HepG2 (cell line): ENCODE measurements at regions not wholly inside any gene's neighbourhood (a gene's known extent, or its start where the extent isn't known, plus 50 kb on each side); places are given as distances from the start of the nearest gene placed in this dataset.

ENCODE experiments used
- CERS6 ChIP-seq: sonication (generic); formaldehyde crosslinking; IDR thresholded peaks from 2 replicates; pipeline ENCODE4 v1.5.0; 2020; ENCODE audit warnings: missing genetic modification reagents
- ERF ChIP-seq: IDR thresholded peaks from 2 replicates; pipeline ENCODE4 v1.6.1; 2018; ENCODE audit warnings: missing biosample characterization, missing genetic modification reagents
- FOXP1 ChIP-seq, 2 experiments: fragments of 450-650 bp in 1 of 2; IDR thresholded peaks; 2 replicates each; pipeline ENCODE4 v1.6.1; 2017 to 2018; ENCODE audit warnings: antibody characterized with exemption in 1 of 2
- HDAC2 ChIP-seq: sonication (generic); formaldehyde crosslinking; IDR thresholded peaks from 2 replicates; pipeline ENCODE4 v1.4.0; 2020; ENCODE audit warnings: missing genetic modification reagents
- HDAC6 ChIP-seq: fragments of 200-600 bp; sonication (generic); IDR thresholded peaks from 2 replicates; pipeline ENCODE4 v1.7.0; 2017; ENCODE audit warnings: mild to moderate bottlenecking, antibody characterized with exemption, low read length, low read depth
- HIC2 ChIP-seq: sonication (generic); formaldehyde crosslinking; IDR thresholded peaks from 2 replicates; pipeline ENCODE4 v1.9.0; 2022; ENCODE audit warnings: low read depth, missing genetic modification reagents
- HOXD1 ChIP-seq: sonication (generic); formaldehyde crosslinking; IDR thresholded peaks from 2 replicates; pipeline ENCODE4 v1.5.0; 2020; ENCODE audit warnings: missing genetic modification reagents
- MAFK ChIP-seq, 2 experiments: IDR thresholded peaks in 1 of 2; conservative IDR thresholded peaks in 1 of 2; 2 replicates each; pipeline ENCODE4 v1.6.1; 2011; ENCODE audit warnings: improper control_type of control experiment in 2 of 2, low read length in 2 of 2
- MED13 ChIP-seq: sonication (generic); formaldehyde crosslinking; IDR thresholded peaks from 2 replicates; pipeline ENCODE4 v1.5.0; 2020; ENCODE audit warnings: missing genetic modification reagents
- MEIS2 ChIP-seq: sonication (generic); formaldehyde crosslinking; IDR thresholded peaks from 2 replicates; pipeline ENCODE4 v1.9.0; 2021; ENCODE audit warnings: mild to moderate bottlenecking, missing genetic modification reagents
- PAX8 ChIP-seq: sonication (generic); formaldehyde crosslinking; IDR thresholded peaks from 2 replicates; pipeline ENCODE4 v1.8.0; 2022; ENCODE audit warnings: mild to moderate bottlenecking, missing genetic modification reagents, borderline replicate concordance
- RARG ChIP-seq: sonication (generic); formaldehyde crosslinking; IDR thresholded peaks from 2 replicates; pipeline ENCODE4 v1.4.0; 2020; ENCODE audit warnings: low read depth, mild to moderate bottlenecking, missing genetic modification reagents
- RBAK ChIP-seq: sonication (generic); formaldehyde crosslinking; IDR thresholded peaks from 2 replicates; pipeline ENCODE4 v1.5.1; 2020; ENCODE audit warnings: mild to moderate bottlenecking, missing genetic modification reagents
- RFX5 ChIP-seq: IDR thresholded peaks from 2 replicates; pipeline ENCODE4 v1.6.1; 2011; ENCODE audit warnings: low read depth, low read length, improper control_type of control experiment
- SALL2 ChIP-seq: sonication (generic); formaldehyde crosslinking; IDR thresholded peaks from 2 replicates; pipeline ENCODE4 v1.8.1; 2023; ENCODE audit warnings: mild to moderate bottlenecking, missing genetic modification reagents, inconsistent platforms
- TBX2 ChIP-seq: sonication (generic); formaldehyde crosslinking; IDR thresholded peaks from 2 replicates; pipeline ENCODE4 v1.5.0; 2020; ENCODE audit warnings: missing genetic modification reagents, mild to moderate bottlenecking, borderline replicate concordance
- TEAD3 ChIP-seq: optimal IDR thresholded peaks from 2 replicates; pipeline ENCODE3; 2016; ENCODE audit warnings: borderline replicate concordance
- TGIF2 ChIP-seq: IDR thresholded peaks from 2 replicates; pipeline ENCODE4 v1.6.1; 2016; ENCODE audit warnings: control low read depth, missing compliant biosample characterization
- THAP7 ChIP-seq: sonication (generic); formaldehyde crosslinking; IDR thresholded peaks from 2 replicates; pipeline ENCODE4 v1.8.1; 2023; ENCODE audit warnings: mild to moderate bottlenecking, missing genetic modification reagents
- YEATS4 ChIP-seq: sonication (generic); formaldehyde crosslinking; IDR thresholded peaks from 2 replicates; pipeline ENCODE4 v1.4.0; 2020; ENCODE audit warnings: missing genetic modification reagents, borderline replicate concordance
- ZBTB3 ChIP-seq: sonication (generic); formaldehyde crosslinking; IDR thresholded peaks from 2 replicates; pipeline ENCODE4 v1.4.0; 2020; ENCODE audit warnings: low read depth, mild to moderate bottlenecking, moderate library complexity, missing genetic modification reagents, borderline replicate concordance
- ZBTB7A ChIP-seq: sonication (generic); formaldehyde crosslinking; IDR thresholded peaks from 2 replicates; pipeline ENCODE4 v1.8.0; 2022; ENCODE audit warnings: mild to moderate bottlenecking, missing genetic modification reagents
- ZNF121 ChIP-seq: sonication (generic); formaldehyde crosslinking; IDR thresholded peaks from 2 replicates; pipeline ENCODE4 v1.5.0; 2020; ENCODE audit warnings: mild to moderate bottlenecking, missing genetic modification reagents
- ZNF232 ChIP-seq: sonication (generic); formaldehyde crosslinking; IDR thresholded peaks from 2 replicates; pipeline ENCODE4 v1.4.0; 2020; ENCODE audit warnings: missing genetic modification reagents, borderline replicate concordance
- ZNF496 ChIP-seq: sonication (generic); formaldehyde crosslinking; IDR thresholded peaks from 2 replicates; pipeline ENCODE4 v1.8.1; 2023; ENCODE audit warnings: mild to moderate bottlenecking, moderate library complexity, missing genetic modification reagents; ENCODE audit not compliant: insufficient replicate concordance
- ZNF589 ChIP-seq: sonication (generic); formaldehyde crosslinking; conservative IDR thresholded peaks from 2 replicates; pipeline ENCODE4 v1.8.0; 2022; ENCODE audit warnings: mild to moderate bottlenecking, moderate library complexity, missing genetic modification reagents
- ZNF629 ChIP-seq: sonication (generic); formaldehyde crosslinking; conservative IDR thresholded peaks from 2 replicates; pipeline ENCODE4 v1.5.0; 2020; ENCODE audit warnings: missing genetic modification reagents

GRCh38 chr6:900716-901605 is 208.0 kb upstream of the EXOC2 start (continued):
- TF ChIP-seq RARG (CRISPR knock-in tag) (0 out of 2 replicates have a peak, but pooled peaks have one; percentile 71), RFX5 (peak; percentile 88), RBAK (no peak), ZNF496 (CRISPR knock-in tag) (no peak), TEAD3 (CRISPR knock-in tag) (peak; percentile 0), TGIF2 (CRISPR knock-in tag) (peak; percentile 90), FOXP1 (IDR thresholded peaks at IDR 0.05) (no peak), FOXP1 (CRISPR knock-in tag; IDR thresholded peaks at IDR 0.05) (no peak), ZBTB3 (CRISPR knock-in tag) (0 out of 2 replicates have a peak, but pooled peaks have one; percentile 59), TBX2 (CRISPR knock-in tag) (peak; percentile 92), YEATS4 (CRISPR knock-in tag) (peak; percentile 69; the same call in 1 of the 2 replicates), HIC2 (0 out of 2 replicates have a peak, but pooled peaks have one; percentile 30), HDAC2 (CRISPR knock-in tag) (peak; percentile 1; the same call in 1 of the 2 replicates), MEIS2 (peak; percentile 16; the same call in 1 of the 2 replicates), ZNF232 (CRISPR knock-in tag) (peak; percentile 69; the same call in 1 of the 2 replicates), MED13 (peak; percentile 78), SALL2 (peak; percentile 88), PAX8 (CRISPR knock-in tag) (0 out of 2 replicates have a peak, but pooled peaks have one; percentile 52), ZBTB7A (CRISPR knock-in tag) (no peak), ERF (CRISPR knock-in tag) (peak; percentile 58), ZNF589 (CRISPR knock-in tag) (0 out of 2 replicates have a peak, but pooled peaks have one; percentile 62), CERS6 (CRISPR knock-in tag) (no peak), ZNF629 (CRISPR knock-in tag) (peak; percentile 26; the same call in 1 of the 2 replicates), HDAC6 (no peak), MAFK (conservative IDR thresholded peaks at IDR 0.05 in 1 of 2, IDR thresholded peaks at IDR 0.05 in 1 of 2; ENCODE audit: low read length in 2 of 2) (no peak), THAP7 (CRISPR knock-in tag) (0 out of 2 replicates have a peak, but pooled peaks have one; percentile 12), HOXD1 (CRISPR knock-in tag) (peak; percentile 93), ZNF121 (CRISPR knock-in tag) (no peak)
